GM19328 (cell line): ENCODE measurements at regions not wholly inside any gene's neighbourhood (a gene's known extent, or its start where the extent isn't known, plus 50 kb on each side); places are given as distances from the start of the nearest gene placed in this dataset.
"Not testable (repeated sequence)": the region's sequence is repeated elsewhere in the genome, so short reads cannot be mapped to it uniquely, and the experiment has no call there.

Experiments used
- ATAC-seq: cut with Tn5 transposase; IDR thresholded peaks from one replicate; pipeline ENCODE4 v1.9.1; 2021; ENCODE audit warnings: mild to moderate bottlenecking, moderate library complexity; ENCODE audit not compliant: unreplicated experiment

DNA sequence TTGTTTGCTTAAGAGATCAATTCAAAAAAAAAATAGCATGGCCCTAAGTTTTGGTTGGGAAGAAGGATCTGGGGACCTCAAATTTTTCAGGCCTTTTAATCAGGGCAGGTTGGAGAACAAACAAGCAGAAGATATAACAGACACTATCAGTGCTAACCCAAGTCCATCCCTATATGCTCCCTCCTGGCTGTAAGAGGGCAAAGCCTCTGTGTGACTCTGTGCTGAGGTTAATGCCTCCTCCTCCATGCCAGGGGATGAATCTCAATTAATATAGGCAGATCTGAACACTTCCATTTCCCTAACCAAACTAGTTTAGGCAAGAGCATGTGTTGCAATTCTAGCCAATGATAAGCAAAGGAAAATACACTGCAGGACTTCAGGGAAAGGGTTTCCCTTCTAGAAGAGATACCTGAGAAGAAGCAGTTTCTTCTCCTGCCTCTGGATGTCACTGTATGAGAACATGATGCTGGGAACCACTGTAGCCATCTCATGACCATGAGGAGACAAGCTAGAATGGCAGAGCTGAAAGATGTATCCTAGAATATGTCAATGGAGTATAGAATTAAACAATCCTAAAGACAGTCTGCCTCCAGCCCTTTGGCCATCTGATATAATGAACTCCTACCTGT is 76.0 kb downstream of the CHD9NB start:
- peak; percentile 75 for ATAC-seq

DNA sequence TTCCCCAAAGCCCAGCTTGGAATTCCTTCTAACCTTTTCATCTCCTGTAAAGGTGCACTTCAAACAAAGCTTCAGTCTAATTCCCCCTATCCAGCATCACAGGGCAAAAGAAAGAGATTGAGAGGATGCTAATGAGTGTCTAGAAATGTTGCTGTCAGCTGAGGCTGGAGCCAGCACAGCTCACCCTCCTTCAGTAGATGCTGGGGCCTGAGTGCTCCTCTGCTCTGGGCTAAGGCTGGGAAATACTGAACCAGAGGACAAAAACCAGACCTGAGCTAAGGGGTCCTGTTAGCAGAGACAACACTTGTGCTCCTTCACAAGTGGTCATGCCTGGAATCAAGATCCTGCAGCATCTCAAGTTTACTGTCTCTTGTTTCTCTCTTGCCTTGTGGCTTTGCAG is 85.0 kb downstream of the CHD9NB start:
- ATAC-seq, result no peak

DNA sequence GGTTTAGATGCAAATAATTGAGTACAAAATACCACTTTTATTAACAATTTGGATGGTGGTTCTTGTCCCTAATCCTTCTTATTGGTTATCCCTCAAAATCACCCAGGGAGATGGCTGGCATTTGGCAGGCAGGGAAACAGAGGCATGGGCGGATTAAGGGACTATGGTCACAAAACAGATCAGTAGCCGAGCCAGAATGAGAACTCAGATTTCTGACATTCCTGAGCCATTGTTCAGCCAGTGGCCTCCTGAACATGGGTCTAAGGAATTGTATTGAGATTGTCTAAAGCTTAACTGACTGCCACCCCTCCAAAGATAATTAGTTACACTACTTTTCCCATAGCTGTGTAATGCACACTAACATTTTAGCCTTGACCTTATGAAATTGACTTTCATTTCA is 88.4 kb downstream of the CHD9NB start:
- ATAC-seq, result no peak

DNA sequence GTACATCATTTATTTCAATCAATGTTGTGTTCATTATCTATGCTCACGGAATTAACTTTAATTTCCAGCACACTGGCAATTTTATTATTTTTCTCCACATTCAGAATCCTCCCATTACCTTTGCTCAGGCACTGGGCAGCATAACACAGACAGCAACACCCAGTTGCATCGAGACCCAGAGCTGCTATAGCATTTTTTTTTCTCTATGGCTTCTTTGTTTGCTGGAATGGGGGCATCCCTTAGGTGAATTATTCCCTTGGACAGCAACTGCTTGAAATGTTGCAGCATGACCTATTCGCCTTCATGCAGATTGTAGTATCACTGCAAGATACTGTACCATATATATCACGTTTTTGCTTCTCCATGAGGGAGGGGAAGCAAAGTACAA is 88.8 kb downstream of the CHD9NB start:
- no peak for ATAC-seq

DNA sequence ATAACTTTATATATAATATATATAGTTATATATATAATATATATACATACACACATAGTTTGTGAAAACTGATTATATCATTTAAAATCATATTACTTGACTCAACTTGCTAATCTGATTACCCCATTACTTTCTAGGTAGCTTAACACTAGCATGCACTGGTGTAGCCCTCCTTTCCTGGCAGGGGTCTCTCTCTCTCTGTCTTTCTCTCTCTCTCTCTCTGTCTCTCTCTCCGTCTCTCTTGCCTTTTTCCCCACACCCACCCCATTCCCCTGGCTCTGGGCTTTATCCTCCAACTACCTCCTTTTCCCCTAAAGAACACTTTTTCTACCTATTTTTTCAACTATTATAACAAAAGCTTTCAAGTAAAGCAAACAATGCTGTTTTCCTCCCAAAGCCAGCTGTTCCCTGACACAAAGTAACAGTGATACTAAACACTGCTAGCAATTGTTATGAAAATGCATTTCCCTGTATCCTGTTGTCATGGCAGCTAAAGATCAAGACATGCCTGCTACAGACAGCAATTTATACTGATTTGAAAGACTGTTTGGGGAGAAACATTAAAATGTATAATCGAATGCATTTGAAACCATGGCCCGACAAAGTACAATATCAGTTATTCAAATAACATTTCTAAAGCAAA is 89.4 kb downstream of the CHD9NB start:
- no peak for ATAC-seq

DNA sequence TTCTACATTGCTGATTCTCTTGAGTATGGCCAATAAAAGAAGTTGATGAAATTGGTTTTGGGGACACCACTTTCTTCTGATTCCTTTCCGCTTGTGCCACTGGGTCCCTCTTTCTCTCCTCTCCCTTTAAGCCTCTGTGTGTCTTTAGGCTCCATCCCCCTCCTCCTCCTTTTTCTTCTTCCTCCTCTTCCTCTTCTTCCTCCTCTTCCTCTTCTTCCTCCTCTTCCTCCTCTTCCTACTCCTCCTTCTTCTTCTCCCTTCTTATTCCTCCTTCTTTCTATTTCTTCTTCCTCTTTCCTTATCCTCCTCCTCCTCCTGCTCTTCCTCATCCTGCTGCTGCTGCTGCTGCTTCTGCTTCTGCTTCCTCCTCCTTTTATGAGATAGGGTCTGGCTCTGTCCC is 93.7 kb downstream of the CHD9NB start:
- no peak for ATAC-seq

DNA sequence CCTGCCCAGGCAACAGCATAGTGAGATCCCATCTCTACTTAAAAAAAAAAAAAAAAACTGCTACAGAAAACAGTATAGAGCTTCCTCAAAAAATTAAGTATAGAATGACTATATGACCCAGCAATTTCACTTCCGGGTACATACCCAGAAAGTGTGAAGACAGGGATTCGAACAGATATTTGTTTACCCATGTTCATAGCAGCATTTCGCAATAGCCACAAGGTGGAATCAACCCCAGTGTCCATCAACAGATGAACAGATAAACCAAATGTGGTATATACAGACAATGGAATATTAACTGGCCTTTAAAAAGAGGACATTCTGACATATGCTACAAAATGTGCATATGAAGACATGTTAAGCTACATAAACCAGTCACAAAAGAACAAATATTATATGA is 95.5 kb downstream of the CHD9NB start:
- ATAC-seq, result no peak

DNA sequence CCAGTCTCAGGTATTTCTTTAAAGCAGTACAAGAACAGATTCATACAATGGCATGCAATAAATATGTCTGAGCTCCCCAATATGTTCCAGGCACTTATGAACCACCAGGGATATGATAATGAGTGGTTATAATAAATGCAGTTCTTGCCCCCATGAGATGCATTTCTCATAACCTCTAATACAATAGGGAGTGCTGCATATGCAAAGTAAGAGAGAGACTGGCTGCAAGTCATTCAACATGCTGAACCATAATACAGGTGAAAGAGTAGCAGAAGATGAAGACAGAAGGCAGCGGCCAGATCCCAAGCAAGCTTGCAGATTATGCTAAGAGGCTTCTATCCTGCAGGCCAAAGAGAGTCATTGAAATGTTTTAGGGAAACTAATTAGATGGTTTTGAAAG is 96.7 kb downstream of the CHD9NB start:
- ATAC-seq, result no peak

DNA sequence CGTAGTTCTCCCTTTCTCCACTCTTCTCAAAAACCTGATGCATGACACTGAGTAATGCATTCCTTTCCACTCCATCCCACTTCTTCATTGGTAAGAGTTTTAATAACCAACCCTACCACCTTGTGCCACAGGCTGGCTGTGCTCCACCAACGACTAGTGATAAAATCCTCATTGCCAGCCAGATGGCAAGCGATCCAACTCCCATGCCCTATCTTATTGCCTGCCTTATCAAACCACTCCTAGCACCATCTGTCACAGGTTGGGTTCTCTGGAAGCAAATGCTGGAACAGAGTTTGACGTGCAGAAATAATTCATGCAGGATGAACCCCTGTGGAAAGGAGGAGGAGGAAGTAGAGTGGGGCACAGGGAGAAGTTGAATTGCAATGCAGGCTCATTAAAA is 99.5 kb downstream of the CHD9NB start:
- no peak for ATAC-seq

DNA sequence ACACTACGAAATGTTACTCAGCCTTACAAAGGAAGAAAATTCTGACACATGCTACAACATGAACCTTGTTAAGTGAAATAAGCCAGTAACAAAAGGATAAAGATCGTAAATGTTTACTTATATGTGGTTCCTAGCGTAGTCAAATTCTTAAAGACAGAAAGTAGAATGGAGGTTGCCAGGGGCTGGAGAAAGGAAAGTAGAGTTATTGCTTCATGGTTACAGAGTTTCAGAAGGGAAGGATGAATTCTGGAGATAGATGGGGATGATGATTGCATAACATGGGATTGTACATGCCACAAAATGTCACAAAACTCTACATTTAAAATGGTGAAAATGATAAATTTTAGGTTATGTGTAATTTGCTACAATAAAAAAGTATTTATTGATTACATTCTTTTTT is 103.8 kb downstream of the CHD9NB start:
- no peak for ATAC-seq

DNA sequence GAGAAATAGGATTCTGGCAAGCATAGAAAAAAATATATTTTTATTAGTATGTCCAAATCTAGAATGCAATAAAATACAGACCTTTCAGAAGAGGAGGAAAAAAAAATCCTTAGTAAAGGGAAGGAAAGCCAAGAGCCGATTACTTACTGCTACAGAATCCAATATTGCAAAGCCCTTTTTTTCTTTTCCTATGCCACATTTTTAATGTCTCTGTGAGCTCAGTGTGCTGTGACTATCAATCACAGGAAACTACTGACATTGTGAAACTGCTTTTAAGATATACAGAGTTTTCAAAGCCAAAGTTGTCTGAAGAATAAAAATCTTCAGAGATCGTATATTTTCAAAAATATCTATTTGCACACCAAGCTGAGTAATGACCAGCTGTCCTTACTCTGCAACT is 120.4 kb downstream of the CHD9NB start:
- ATAC-seq, result no peak

DNA sequence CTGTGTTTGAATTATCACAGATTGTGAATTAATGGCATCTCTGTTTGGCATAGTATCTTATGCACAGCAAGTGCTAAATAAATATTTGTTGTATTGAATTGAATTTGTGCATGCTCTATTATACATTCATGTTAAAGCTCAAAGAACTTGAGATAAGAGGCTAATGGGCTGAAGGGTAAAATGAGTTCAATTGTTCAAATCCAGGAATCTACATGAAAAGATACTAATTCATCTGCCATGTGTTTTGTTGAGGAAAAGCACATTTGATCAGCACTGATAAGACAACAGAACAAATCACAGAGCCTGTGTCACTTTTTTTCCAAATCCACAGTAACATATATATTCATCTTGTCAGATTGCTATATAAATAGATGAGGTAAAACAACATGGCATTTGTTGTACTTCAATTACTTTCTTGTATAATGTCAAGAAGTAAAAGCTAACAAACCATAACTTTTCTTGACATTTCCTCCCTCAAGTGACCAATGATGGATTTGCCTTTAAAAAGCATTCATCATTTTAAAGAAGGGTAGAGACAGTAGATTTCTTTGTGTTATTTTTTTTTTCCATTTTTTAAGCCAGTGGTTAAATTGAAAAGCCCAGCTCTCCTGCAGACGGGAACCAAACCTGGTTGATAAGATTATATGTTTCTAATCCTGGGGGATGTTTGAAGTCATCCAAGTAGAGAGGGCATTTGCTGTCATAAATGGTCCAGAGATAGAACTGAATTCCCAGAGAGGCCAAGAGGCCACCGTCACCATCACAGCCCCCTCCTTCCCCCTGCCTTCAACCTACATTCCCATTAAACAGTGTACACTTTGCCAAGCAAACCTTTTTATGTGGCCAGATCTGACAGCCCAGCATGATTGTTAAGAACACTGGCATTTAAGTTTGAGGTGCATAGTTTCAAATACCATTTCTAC is 123.0 kb downstream of the CHD9NB start:
- ATAC-seq, result no peak

DNA sequence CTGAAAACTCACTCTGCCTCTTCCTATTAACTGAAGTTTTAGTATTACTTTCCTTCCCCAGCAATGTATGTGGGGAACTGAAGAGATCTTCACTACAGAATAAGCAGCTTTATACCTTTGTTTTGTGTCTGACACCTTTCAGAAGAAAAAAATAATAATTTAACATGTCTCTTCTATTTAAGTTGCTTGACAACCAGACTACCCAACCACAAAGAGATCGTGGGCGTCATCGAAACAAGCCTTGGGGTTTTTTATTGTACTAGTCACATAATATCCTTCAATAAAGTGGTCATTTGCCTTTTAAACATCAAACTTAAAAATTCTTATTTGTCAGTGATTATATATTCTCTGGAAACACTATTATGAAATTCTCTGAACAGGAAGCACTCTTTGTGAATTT is 123.7 kb downstream of the CHD9NB start:
- no peak for ATAC-seq

DNA sequence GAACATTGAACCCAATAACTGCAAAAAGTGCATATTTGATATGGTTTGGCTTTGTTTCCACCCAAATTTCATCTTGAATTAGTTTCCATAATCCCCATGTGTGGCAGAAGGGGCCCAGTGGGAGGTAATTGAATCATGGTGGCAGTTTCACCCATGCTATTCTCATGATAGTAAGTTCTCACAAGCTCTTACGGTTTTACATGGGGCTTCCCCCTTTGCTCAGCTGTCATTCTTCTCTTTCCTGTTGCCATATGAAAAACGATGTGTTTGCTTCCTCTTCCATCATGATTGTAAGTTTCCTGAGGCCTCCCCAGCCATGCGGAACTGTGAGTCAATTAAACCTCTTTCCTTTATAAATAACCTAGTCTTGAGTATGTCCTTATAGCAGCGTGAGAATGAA is 127.6 kb downstream of the CHD9NB start:
- ATAC-seq, result no peak

DNA sequence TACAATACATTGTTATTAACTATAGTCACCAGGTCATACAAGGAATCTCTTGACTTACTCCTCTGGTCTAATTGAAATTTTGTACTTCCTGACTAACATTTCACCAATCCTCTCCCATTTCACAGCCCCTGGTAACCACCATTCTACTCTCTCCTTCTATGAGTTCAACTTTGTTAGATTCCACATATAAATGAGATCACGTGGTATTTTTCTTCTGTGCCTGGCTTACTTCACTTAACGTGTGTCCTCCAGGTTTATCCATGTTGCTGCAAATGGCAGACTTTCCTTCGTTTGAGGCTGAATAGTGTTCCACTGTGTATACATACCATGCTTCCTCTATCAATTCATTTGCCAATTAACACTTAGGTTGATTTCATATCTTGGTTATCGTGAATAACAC is 128.5 kb downstream of the CHD9NB start:
- no peak for ATAC-seq

DNA sequence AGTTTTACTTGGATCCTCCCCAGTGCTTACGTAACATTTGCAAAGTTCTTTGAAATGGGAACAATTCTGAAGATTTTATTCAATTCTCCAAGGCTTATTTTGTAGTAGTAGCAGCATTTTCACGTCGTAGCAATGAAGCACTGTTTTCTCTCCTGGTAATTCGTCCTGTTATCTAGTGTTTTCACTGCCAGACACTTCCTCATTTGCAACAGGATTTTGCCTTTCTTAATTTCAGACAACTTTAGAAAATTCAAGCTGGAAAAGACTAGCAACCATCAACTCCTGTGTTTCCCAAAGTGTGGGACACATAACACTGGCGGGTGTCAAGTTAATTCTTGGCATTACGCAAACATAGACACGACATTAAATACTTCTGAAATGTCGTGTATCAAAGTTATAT is 131.6 kb downstream of the CHD9NB start:
- no peak for ATAC-seq

DNA sequence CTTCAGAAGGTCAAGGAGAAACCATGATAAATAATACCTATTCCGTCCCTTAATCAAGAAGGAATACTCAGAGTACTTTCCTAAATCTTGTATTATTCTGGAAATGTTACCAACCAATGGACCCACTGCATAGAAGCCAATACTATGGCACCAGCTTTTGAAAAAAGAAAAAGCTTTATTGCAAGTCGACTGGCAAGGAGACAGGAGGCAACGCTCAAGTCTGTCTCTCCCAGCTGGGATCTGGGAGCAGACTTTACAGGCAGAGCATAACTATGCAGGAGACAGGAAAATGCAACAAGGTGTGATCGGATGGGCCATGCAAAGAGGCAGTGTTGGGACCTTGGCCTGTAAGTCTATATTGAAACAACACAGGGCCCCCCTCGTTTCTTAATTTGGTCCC is 132.4 kb downstream of the CHD9NB start:
- no peak for ATAC-seq

DNA sequence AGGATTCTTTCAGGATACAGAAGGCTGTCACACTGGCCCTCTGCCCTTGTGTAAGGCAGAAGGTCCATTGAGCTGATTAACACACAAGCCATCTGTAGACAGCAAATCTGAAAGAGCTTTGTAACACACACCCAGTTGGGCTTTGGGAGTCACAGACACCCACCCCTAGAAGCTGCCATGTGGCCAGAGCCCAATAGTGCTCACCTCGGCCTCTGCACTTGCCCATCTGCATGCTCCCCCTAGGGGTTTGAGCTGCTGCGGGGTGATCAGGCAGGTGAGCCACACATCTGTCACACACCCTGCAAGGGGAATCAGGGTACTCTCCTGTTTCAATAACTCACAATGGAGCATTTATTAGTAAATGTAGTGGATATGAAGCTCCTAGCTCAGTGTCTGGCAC is 138.3 kb downstream of the CHD9NB start:
- ATAC-seq, result no peak

DNA sequence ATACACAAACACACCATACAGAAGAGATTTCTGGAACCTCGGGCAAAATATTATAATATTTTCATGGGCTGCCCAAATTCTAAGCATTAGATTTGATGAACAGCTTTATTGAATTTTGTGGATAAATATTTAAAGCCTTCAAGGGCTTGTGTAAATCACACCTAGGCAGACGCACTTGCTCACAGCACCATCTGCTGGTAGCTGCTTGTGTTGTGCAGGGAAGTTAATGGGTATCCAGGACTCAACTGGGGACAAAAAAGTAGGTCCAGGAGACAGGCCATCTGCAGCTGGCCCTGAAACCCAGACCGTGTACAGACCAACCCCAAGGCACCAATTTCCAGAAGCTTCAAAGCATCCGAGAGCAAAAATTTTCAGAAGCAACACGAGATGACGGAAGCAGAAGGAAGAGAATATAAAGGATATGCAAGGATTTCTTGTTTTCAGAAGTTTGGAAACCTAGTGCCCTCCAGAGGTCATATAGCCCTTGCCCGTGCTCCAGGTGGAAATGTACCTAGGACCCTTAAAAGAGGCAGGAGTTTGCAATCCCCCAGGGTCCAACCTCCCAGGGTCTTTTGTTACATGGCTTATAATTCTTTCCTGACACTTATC is 140.0 kb downstream of the CHD9NB start:
- peak; percentile 69 for ATAC-seq

DNA sequence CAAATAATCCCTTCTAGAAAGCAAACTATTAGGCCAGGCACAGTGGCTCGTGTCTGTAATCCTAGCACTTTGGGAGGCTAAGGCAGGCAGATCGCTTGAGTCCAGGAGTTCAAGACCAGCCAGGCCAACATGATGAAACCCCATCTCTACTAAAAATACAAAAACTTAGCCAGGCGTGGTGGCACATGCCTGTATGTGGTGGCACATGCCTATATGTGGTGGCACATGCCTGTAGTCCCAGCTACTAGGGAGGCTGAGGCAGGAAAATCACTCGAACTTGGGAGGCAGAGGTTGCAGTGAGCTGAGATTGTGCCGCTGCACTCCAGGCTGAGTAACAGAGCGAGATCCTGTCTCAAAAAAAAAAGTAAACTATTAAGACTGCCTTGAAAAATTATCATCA is 144.6 kb downstream of the CHD9NB start:
- not testable (repeated sequence) for ATAC-seq

DNA sequence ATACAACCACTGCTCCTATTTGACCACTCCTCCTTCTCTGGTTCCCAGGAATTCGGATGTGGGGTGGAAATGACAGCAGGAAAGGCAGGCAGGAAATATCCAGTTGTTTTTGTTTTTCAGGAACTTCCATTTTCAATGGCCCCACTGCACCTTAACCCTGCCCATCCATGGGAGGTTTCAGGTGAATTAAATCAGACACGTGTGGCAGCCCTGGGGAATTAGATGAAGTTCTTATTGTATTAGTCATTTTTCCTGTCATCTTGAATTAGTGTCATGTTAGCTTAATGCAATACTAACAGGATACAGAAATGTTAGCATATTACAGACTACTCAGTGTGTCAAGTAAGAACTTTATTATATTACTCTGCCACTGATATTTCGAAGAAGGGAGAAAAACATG is 146.4 kb downstream of the CHD9NB start:
- ATAC-seq, result no peak
